ENCODE measurements at regions not wholly inside any gene's neighbourhood (a gene's known extent, or its start where the extent isn't known, plus 50 kb on each side); places are given as distances from the start of the nearest gene placed in this dataset.

DNA sequence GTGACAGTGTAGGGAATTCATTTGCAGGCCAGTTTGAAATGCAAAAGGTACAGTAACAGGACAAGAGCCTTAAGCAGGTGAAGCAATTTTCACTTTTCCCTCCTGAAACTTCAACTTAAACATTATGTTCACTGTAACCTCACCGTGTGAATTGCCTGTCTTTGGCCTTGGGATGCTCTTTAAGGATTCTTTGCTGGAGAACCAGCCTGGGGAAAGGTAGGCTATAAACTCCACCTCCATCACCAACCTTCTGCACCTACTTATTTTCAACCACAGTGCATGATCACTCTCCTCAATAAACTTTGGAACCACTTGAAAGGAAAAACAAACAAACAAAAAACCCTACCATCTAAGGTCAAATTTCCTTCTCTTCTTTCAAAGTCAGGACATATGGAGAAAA, 300.5 kb downstream of the TLE1 start:
- intact Hi-C loops (cut with DNase I) = no loop called here
- H3K36me3 ChIP-seq (ENCODE audit: insufficient read depth in 1 of 2, low read depth in 1 of 2) = no peaks in the 10 kb centered on the region
- no peaks in the 10 kb centered on the region for H3K4me1 ChIP-seq
- 79 to 85% (median 83%) methylated on average over 1 of the region's 1 CpG for WGBS, 3 donors
- DNase-seq (no peak), ATAC-seq (no peak)
- H3K9me3 ChIP-seq = no peaks in the 10 kb centered on the region
- H3K4me3 ChIP-seq = no peak overlapping the region
- TF ChIP-seq, protein P1, sequence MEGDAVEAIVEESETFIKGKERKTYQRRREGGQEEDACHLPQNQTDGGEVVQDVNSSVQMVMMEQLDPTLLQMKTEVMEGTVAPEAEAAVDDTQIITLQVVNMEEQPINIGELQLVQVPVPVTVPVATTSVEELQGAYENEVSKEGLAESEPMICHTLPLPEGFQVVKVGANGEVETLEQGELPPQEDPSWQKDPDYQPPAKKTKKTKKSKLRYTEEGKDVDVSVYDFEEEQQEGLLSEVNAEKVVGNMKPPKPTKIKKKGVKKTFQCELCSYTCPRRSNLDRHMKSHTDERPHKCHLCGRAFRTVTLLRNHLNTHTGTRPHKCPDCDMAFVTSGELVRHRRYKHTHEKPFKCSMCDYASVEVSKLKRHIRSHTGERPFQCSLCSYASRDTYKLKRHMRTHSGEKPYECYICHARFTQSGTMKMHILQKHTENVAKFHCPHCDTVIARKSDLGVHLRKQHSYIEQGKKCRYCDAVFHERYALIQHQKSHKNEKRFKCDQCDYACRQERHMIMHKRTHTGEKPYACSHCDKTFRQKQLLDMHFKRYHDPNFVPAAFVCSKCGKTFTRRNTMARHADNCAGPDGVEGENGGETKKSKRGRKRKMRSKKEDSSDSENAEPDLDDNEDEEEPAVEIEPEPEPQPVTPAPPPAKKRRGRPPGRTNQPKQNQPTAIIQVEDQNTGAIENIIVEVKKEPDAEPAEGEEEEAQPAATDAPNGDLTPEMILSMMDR (IDR thresholded peaks at IDR 0.05) = no peak
- H3K27me3 ChIP-seq (ENCODE audit: insufficient read depth in 3 of 3, low read length in 2 of 3) = no peaks in the 10 kb centered on the region
- H3K27ac ChIP-seq = no peak overlapping the region

DNA sequence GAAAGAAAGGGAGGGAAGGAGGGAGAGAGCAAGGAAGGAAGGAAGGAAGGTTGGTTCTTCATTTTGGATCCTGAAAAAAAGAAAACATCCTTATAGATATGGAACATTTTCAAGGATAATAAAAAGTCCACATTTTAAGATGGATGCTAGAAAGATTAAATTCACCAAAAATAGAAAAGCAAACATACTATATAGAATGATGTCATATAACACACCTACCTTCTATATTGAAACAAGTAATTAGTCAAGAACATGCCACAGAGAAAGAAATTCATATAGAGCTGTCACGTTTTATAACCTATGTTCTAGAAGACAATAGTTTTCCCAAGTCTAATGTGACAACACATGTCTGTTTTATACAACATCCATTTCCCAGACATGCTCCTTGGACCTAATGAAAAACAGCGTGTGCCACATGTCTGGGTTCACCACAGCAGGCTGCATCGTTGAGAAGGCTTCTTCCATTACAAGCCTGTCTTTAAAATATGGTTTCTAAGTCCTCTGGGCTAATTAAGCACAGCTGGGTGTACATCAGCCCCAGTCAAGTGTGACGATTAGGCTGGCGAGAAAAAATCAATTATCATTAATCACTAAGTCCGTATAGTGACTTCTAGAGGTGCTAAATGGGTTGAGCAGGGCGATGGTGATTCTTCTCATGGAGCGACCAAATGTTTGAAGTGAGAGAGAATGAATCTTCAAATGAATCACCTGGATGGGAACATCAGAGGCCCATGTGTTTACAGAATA, 301.8 kb downstream of the TLE1 start:
- ATAC-seq (no peak), DNase-seq (no peak)
- H3K4me3 ChIP-seq = no peak overlapping the region
- no peaks in the 10 kb centered on the region for H3K27me3 ChIP-seq (ENCODE audit: insufficient read depth in 3 of 3, low read length in 2 of 3)
- no peak overlapping the region for H3K27ac ChIP-seq
- TF ChIP-seq, protein P1 (IDR thresholded peaks at IDR 0.05) = no peak
- no peaks in the 10 kb centered on the region for H3K9me3 ChIP-seq
- intact Hi-C loops (cut with DNase I) = no loop called here
- WGBS, 3 donors = 85 to 89% (median 87%) methylated on average over 8 of the region's 8 CpGs
- H3K4me1 ChIP-seq = no peaks in the 10 kb centered on the region
- H3K36me3 ChIP-seq (ENCODE audit: insufficient read depth in 1 of 2, low read depth in 1 of 2) = no peaks in the 10 kb centered on the region

GRCh38 chr9:81384911-81385310, 304.4 kb downstream of the TLE1 start:
- TF ChIP-seq, protein P1 (IDR thresholded peaks at IDR 0.05) = no peak
- no peak overlapping the region for H3K4me3 ChIP-seq
- H3K9me3 ChIP-seq = no peaks in the 10 kb centered on the region
- WGBS, 3 donors = 81 to 87% (median 85%) methylated on average over 3 of the region's 3 CpGs
- DNase-seq (no peak), ATAC-seq (no peak)
- intact Hi-C loops (cut with DNase I) = no loop called here
- H3K4me1 ChIP-seq = no peaks in the 10 kb centered on the region
- no peaks in the 10 kb centered on the region for H3K27me3 ChIP-seq (ENCODE audit: insufficient read depth in 3 of 3, low read length in 2 of 3)
- no peak overlapping the region for H3K27ac ChIP-seq
- H3K36me3 ChIP-seq (ENCODE audit: insufficient read depth in 1 of 2, low read depth in 1 of 2) = no peaks in the 10 kb centered on the region

GRCh38 chr9:81382281-81382680, 307.1 kb downstream of the TLE1 start:
- intact Hi-C loops (cut with DNase I) = no loop called here
- Histone ChIP-seq H3K4me1 (no peaks in the 10 kb centered on the region), H3K4me3 (no peak overlapping the region), H3K27me3 (ENCODE audit: insufficient read depth in 3 of 3, low read length in 2 of 3) (no peaks in the 10 kb centered on the region), H3K36me3 (ENCODE audit: insufficient read depth in 1 of 2, low read depth in 1 of 2) (no peaks in the 10 kb centered on the region), H3K27ac (no peak overlapping the region), H3K9me3 (no peaks in the 10 kb centered on the region)
- ATAC-seq (no peak), DNase-seq (no peak)
- TF ChIP-seq, protein P1 (IDR thresholded peaks at IDR 0.05) = no peak

GRCh38 chr9:81381694-81382093, 307.7 kb downstream of the TLE1 start:
- H3K27ac ChIP-seq = no peak overlapping the region
- no peaks in the 10 kb centered on the region for H3K36me3 ChIP-seq (ENCODE audit: insufficient read depth in 1 of 2, low read depth in 1 of 2)
- no peaks in the 10 kb centered on the region for H3K27me3 ChIP-seq (ENCODE audit: insufficient read depth in 3 of 3, low read length in 2 of 3)
- TF ChIP-seq, protein P1 (IDR thresholded peaks at IDR 0.05) = no peak
- intact Hi-C loops (cut with DNase I) = no loop called here
- WGBS, 3 donors = 94 to 99% (median 97%) methylated on average over 3 of the region's 3 CpGs
- no peak overlapping the region for H3K4me3 ChIP-seq
- no peaks in the 10 kb centered on the region for H3K4me1 ChIP-seq
- DNase-seq (no peak), ATAC-seq (no peak)
- H3K9me3 ChIP-seq = no peaks in the 10 kb centered on the region
